HG02943 (cell line): ENCODE measurements at regions not wholly inside any gene's neighbourhood (a gene's known extent, or its start where the extent isn't known, plus 50 kb on each side); places are given as distances from the start of the nearest gene placed in this dataset.
"Not testable (repeated sequence)": the region's sequence is repeated elsewhere in the genome, so short reads cannot be mapped to it uniquely, and the experiment has no call there.

Experiments used
- ATAC-seq: cut with Tn5 transposase; IDR thresholded peaks from one replicate; pipeline ENCODE4 v1.9.1; 2021; ENCODE audit warnings: mild to moderate bottlenecking, low read depth, moderate library complexity; ENCODE audit not compliant: unreplicated experiment

DNA sequence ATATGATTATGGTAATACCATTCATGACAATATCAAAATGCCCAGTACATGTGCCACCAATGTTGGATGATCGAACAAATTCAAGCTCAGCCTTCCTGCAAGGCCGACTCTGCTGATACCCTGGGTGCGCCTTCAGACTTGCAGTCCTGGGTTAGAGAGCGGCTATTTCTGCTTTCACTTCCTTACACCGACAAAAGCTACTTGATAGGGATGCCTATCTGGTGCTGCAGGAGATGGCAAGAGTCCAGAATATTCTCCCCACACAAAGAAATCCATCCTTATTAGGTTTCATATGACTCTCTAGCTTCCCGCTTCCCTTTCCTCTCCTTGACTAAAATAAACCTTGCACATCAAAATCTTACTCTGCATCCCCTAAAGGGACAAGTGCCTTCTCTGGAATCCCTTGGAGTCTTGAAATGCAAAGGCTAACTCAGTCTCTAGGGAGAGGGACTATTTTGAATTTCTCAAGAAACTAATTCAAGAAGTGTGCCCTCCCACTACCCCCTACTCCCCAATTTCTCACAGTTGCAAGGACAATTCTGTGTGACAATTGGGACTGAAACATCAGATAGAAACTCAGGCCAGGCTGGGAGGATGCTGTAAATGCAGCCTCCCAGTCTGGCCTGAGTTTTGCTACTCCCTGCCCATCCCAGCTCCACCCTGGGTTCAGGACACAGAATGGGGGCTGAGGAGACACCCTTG is 103.1 kb upstream of the USP24 start:
- ATAC-seq, result no peak

DNA sequence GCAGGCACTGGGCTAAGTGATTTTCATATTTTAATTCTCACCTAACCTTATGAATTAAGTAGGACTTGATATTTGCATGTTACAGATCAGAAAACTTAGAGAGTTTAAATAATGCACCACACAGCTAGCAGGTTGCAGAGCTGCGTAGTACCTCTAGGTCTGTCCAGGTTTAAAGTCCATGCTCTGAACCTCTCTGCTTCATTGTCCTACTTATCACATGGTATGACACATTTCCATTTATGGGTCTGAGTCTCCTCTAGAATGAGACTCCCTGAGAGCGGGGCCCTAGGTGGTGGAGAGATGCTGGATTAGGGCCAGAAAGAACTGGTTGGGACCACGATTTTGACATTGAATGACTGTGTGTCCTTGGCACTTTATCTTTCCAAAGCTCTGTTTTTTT is 102.5 kb upstream of the USP24 start:
- no peak for ATAC-seq

DNA sequence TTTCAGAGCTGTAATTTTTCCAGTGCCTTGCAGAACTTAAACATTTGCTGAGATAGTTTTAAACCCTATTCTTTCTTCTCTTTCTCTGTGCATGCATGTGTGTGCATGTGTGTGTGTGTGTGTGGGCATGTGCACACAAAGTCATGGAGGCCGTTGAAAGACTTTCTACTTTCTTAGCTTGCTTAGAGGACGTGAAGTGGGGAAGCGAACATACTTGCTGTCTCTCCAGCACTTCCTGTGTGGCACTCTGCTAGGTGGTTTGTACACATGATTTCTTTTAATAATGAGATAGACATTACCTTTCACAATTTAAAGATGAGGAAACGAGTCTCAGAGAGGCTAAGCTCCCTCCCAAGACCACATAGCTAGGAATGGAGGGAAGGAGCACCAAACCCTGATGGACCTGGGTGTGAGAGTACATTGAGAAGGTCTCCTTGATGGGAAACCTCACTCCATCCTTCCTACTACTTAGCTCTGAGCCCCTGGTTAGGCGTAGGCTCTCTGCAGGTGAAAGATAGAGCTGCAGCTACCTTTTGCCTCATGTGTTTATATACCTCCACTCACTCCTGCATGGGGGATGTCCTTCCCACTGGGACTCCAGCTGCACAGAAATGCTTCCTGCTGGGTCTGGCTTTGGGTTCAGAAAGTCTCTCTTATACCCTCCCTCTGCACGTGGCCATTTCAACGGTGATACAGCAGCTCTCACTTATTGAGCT is 101.9 kb upstream of the USP24 start:
- no peak for ATAC-seq

DNA sequence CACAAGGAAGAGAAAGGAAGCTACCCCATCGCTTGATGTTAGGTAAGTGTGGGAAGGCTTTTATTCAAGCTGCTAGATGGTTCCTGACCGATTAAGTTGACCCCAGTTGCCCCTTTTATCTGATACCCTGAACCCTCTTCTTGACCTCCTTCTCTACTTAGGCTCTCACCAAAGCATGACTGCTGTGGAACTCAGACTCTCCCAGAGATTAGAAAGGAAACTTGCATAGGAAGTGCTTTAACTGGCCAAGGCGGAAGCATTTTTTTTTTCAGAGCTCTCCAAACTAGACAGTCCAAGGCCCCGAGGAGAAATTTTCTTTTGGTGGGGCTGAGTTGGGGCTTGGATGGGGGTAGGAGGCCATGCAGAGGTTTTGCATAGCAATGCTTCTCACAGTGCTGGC is 101.3 kb upstream of the USP24 start:
- ATAC-seq, result no peak

DNA sequence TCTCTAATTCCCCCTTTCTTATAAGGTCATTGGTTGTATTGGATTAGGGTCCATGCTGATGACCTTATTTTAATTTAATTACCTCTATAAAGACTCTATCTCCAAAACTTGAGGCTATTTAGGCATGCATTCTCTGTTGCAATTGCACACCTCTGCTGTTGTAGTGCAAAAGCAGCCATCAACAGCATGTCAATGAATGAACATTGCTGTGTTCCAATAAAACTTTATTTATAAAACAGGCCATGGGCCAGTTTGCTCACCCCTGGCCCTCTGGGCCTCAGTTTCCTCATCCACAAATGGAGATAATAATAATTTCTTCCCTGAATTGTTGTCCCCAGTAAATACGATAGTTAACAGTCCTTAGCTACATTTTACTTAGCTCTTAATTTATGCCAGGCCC is 100.4 kb upstream of the USP24 start:
- no peak for ATAC-seq

DNA sequence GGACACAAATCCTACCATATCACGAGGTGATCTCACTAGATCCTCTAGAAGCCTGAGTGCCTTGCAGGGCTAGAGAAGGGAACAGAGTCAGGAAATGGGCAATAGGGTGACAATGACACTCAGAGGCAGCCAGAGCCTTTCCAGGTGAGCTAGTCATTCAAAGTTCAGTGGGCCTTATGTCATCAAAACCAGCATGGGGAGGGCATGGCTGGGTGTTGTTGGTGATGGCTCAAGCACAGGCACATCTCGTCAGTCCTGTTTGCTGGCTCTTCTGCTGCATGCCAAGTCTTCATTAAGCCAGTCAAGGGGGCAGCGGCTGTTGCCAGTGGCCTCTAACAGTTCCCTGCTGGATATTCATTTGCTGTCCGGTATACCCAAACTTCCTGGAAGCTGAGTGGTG is 99.6 kb upstream of the USP24 start:
- ATAC-seq, result no peak

DNA sequence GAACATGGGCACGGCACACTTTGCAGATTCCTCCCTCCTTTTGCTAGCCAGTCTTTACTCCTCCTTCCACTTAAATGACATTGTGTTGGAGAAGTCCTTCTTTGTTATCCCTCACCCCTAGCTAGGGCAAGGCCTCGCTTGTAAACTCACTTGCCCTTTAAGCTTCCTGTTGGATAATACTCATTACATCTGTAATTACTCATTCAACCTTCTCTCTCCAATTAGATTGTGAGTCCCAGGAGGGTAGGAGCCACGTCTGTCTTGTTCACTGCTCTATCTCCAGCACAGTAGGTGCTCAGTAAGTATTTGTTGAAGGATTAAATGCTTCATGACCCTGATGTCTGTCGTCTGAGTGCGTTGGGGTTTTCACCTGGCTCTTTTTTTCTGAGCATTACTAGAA is 98.7 kb upstream of the USP24 start:
- ATAC-seq, result no peak

DNA sequence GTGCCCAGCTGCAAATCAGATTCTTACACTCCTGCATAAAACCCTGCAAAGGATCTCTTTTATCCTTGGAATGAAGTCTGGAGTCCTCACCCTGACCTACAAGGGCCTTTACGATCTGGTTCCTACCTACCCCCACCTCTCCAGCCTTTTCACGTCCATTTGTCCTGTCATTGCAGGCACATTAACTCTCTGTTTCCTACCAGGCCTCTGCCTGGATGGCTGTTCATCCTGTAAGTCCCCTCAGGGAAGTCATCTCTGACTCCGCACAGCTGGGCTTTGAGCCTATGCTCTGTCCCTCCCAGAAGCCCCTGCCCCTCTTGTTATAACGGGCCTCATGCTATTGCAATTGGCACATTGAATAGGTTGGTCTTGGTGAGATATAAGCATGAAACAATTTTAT is 96.8 kb upstream of the USP24 start:
- no peak for ATAC-seq

DNA sequence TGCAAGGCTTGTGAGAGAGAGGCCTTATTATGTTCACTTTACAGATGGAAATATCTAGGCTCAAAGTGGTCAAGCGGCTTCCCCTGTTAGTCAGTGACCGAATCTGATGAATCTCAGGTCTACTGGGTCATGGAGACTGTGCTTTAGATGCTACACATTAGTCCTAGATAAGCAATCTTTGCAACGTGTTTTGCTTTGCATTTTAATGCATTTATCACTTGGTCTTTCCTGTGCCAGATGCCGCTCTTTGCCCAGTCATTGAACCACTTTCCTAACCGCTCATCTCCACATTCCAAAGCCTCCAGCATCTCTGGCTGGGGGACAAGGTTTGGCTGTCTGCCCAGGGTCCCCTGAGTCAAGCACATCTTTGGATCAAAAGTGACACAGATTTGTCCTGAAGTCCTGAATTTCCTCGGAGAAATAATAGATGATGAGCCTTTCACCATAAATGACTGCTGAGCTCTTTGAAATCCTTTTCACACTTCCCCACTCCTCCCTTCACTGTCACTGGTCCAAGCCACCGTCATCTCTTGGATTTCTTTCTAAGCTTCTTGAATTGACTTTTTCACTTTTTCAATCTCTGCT is 96.0 kb upstream of the USP24 start:
- no peak for ATAC-seq

DNA sequence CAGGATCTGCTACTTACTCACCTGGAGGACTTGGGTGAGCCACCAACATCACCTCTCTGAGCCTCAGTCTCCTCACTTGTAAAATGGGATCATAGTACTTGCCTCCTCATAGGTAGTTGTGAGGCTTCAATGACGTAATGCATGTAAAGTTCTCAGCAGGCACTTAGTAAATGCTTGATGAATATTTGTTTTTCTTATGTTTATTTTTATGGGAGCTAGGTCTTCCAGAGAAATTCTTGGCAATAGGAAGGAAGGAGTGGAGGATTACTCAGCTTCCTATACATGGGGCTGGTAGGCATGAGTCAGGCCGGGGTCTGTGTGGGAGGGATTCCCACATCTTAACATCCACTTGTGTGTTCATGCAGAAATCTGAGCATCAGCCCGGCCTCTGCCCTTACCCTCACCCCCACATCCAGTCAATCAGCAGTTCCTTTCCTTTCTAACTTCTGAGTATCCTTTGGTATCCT is 95.4 kb upstream of the USP24 start:
- no peak for ATAC-seq

DNA sequence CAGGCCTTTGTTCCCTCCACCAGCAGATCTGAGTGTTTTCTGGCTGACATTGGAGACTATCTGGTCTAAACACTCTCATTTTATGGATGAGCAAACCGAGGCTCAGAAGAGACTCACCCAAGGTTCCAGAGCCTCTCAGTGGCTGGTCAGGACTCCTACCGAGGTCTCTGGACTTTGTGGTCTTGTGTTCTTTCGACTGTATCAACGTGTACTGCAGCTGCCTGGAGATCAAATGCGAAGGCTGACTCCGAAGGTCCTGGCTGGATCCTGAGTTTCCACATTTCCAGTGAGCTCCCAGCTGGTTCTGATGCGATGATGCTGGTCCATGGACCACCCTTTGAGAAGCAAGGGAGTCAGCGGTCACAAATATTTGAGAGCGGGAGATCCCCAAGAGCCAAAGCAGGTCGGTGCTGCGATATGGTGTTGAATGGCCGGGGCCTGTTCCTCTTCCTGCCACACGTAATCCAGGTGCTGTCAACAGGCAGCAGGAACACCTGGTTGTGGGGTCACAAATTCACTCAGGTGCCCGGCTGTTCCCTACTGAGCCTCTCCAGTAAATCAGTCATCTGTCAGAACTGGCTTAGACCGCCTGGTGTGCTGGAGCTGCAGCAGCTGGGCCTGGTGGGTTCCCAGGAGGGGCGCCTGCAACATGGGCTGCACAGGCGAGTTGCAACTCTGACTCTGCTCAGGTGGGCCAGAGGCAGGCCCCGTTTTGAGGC is 94.8 kb upstream of the USP24 start:
- no peak for ATAC-seq

DNA sequence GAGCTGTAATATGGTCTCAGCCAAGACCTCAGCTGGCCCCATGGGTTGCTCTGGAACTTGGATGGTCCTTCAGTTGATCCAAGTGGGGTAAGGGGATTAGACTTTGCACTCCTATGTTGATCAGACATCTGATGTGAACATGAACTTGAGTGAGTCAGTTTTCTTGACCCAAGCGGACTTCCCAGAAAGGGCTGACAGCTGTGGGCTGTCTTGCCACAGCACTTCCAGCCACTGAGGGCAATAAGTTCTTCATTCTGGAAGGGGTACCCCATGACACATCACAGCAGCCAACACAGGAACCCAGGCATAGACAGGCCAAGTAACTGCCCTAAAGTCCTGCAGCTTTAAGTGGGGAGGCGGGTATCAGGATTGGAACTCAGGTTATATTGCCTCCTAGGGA is 93.9 kb upstream of the USP24 start:
- ATAC-seq, result no peak

DNA sequence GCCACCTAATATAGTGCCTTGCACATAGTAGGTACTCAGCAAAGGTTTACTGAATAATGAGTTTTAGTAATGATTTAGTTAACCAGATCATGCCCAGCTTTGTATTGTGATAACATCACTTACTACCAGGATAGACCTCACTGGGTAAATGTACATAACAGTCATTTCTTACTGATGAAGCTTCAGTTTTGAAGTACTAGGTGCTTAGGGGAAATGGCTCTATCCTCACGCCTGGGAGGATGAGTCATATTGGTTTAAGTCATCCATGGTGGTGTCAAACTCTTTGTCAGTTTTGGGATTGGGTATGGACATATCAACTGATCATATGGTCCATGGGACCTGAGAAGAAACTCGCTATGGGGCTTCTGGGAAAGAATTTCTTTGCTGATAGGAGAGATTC is 90.6 kb upstream of the USP24 start:
- no peak for ATAC-seq

DNA sequence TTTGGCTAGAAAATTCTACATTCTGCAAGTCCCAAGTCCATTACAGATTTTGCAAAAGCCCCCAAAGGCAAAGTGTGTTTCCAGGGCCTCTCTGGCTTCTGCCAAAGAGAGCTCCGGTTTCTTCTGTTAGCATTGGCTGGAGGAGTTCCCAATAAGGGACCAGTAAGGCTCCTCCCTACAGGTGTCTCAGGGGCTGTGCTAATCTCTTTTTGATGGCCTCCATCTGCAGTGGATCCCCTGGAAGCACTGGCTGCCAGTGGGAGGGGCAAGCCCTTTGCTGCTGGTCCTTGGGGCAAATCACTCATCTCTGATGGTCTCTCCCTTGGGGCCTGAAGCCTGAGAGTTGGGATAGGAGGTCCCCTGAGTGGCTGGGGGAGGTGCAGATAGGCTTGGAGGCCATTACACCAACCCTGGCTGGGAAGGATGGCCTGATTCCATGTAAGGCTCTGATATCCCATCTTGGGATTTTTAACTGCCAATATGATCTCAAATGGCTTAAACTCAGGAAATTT is 89.1 kb upstream of the USP24 start:
- no peak for ATAC-seq

DNA sequence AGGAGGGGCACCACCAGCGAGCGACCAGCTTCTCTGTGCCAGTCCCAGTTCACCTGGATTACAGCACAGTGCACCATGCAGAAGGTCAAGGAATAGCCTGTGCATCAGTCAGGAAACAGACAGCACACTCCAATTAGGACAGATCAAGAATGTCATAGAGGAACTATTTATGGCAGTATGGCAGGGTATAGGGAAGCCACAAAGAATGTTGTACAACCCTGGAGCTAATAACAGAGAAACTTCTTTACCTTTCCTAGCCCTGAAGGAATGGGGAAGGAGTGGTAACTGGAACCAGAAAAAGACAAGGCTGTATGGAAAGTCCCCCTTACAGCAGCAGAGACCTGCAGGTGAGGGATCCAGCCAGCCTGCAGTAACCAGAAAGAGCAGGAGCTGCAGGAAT is 87.8 kb upstream of the USP24 start:
- no peak for ATAC-seq

DNA sequence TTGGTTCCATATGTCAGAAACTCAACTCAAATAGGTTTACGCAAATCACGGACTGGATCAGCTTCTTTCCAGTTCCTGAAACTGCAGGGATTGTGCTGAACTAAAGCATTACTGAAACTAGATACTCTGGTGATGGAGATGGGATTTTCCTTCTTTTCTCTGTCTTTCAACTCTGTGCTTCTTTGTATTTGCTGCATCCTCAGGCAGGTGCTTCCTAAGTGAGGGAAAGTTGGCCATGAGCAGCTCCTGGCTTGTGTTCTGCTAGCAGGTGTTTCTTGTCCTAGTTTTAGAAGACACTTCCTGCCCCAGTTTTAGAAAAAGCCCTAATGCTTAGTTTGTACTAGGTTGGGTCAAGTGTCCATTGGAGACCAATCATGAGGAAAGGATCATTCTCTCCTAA is 86.7 kb upstream of the USP24 start:
- ATAC-seq, result no peak

DNA sequence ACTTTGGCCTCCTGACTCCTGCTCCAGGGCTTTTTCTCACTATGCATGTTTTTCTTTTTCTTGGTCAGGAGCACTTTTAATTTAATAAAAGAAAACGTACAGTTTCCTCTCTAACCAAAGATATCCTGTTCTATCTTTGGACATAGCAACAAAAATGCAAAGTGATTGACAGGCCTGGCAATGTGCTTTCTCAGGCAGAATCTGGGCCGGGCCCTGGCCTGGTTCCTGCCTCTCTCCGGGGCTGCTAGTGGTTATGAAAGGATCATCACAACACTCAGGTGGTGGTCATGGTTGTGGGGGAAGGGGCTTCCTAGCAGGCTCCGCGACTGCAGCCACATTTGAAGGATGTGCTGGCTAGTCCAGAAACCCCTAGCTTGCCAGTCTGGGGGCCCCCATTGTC is 85.8 kb upstream of the USP24 start:
- no peak for ATAC-seq

DNA sequence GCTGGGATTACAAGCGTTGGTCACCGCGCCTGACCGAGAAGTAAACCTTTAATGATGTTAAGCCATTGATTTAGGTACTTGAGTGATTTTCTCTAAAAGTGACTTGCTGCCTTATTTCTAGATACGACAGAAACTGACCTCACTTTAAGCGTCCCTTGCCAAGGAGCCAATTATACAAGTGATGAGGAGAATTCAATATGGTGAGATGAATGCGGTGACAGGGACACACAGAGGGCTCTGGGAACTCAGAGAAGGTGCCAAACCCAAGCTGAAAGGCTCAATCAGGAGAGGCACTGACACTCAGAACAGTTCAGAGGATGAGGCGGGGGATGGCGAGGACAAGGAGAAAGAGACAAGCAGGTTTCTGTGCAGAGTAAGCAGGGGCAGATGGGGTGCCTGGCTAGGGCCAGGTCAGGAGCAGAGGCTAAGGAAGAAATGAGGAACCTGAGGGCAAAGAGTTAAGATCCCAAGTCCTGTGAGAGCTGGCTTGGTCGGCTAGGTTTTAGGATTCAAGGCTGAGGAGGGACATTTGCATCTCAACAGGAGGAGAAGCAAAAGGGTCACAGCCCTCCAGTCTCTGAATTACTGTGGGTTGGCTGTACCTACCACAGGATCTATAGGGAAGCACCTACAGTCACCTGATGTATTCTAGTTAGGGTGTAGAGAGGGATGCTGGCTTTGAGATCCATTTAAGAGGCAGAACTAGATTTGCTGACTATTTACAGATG is 83.2 kb upstream of the USP24 start:
- no peak for ATAC-seq

DNA sequence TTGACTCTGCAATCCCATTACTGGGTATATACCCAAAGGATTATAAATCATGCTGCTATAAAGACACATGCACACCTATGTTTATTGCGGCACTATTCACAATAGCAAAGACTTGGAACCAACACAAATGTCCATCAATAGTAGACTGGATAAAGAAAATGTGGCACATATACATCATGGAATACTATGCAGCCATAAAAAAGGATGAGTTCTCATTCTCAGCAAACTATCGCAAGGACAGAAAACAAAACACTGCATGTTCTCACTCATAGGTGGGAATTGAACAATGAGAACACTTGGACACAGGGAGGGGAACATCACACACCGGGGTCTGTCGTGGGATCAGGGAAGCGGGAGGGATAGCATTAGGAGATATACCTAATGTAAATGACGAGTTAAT is 81.1 kb upstream of the USP24 start:
- not testable (repeated sequence) for ATAC-seq

DNA sequence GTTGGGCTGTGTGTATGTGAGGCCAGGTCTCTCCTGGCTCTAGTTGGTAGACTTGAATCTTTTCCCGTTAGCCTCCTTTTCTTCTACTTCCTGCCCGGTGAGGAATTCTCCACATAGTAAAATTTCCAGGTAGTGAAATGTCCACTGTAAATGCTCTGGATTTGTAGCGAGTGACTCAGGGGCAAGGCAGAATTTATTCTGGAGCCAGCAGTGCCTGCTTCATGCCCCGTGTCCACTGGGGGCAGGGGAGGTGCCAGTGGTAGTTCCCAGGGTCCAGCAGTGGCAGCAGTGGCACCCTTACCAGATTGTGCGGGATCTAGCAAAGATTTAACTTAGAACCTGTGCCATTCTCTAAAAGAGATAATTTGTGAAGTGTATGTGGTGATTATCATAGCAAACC is 74.5 kb upstream of the USP24 start:
- ATAC-seq, result no peak
